GM12891 (cell line): ENCODE measurements at regions not wholly inside any gene's neighbourhood (a gene's known extent, or its start where the extent isn't known, plus 50 kb on each side); places are given as distances from the start of the nearest gene placed in this dataset.

Experiments
- DNase-seq: peaks from one replicate; pipeline ENCODE4 v3.0.0; 2011; ENCODE audit warnings: low spot score; ENCODE audit not compliant: insufficient read length
- FAIRE-seq: peaks from 2 replicates; lab custom pipeline; 2011; peaks lifted over from hg19 to GRCh38; lab: Jason Lieb, UNC
- PAX5 ChIP-seq: IDR thresholded peaks from 2 replicates; pipeline ENCODE4 v1.6.1; 2011; ENCODE audit warnings: low read length, moderate library complexity, mild to moderate bottlenecking; ENCODE audit not compliant: insufficient read depth, severe bottlenecking
- POLR2A ChIP-seq: IDR thresholded peaks from 2 replicates; pipeline ENCODE4 v1.6.1; 2011; ENCODE audit warnings: low read depth, low read length, control low read depth
- POLR2AphosphoS5 ChIP-seq: IDR thresholded peaks from 2 replicates; pipeline ENCODE4 v1.6.1; 2011; ENCODE audit warnings: low read depth, low read length, control low read depth
- POU2F2 ChIP-seq: IDR thresholded peaks from 2 replicates; pipeline ENCODE4 v1.6.1; 2011; ENCODE audit warnings: low read depth, mild to moderate bottlenecking, control low read depth, low read length, moderate library complexity
- SPI1 ChIP-seq: IDR thresholded peaks from 2 replicates; pipeline ENCODE4 v1.6.1; 2011; ENCODE audit warnings: low read depth, low read length, control low read depth
- TAF1 ChIP-seq: IDR thresholded peaks from 2 replicates; pipeline ENCODE4 v1.6.1; 2011; ENCODE audit warnings: low read depth, low read length, control low read depth

GRCh38 chr17:79176792-79177601 lies 102.4 kb downstream of the ENGASE start:
- FAIRE-seq (no peak), DNase-seq (no peak)
- TF ChIP-seq TAF1 (no peak), POU2F2 (no peak), POLR2A (no peak), PAX5 (no peak), SPI1 (no peak), POLR2AphosphoS5 (no peak)

DNA sequence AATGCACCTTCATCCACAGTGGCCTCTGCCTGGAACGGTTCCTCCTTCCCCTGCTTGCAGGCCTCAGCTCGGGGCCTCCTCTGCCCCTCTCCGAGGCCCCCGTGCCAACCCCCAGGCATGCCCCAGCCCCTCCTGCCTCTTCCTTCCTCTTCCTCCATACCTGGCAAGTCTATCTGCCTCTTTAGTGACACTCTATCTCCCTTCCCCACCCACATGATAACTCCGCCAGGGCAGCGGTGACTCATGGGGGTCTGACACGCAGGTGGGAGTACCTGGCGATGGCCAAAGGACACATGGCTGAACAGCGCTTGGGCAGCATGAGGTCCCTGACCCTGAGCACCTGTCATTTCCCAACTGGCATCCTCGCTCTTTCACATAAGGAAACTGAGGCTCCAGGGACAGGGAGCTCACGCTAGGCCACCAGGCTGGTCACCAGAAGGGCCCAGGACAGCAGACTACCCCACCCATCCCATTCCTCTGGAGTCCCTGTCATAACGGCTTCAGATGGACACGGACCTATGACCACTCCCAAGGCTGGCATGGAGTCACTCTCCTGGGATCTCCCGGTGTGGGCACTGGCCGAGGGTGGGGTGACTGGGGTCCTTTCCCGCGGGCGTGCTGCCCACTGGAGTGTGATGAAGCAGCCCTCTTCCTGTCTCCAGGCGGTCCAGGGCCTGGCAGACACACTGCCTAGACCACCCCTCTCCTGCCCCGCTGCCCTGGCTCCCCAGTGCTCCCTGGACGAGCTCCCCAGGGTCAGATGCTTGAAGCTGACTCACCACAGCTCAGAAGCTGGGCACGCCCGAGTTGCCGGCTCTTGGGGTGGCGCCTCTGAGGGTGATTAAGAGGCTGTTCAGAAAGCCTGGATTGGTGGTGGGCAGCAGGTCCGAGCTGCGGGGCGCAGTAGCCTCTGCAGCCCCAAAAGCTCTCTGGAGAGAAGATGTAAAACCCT lies 100.6 kb downstream of the ENGASE start:
- DNase-seq, result no peak
- no peak for FAIRE-seq
- TF ChIP-seq SPI1, result no peak

GRCh38 chr17:79174193-79174765 lies 99.7 kb downstream of the ENGASE start:
- FAIRE-seq (peak; percentile 23), DNase-seq (no peak)
- TF ChIP-seq POLR2A (no peak), PAX5 (no peak), POLR2AphosphoS5 (no peak), SPI1 (no peak), TAF1 (no peak), POU2F2 (no peak)

- DNase-seq (no peak), FAIRE-seq (no peak)
- TF ChIP-seq POLR2A (no peak), PAX5 (no peak), POU2F2 (no peak), POLR2AphosphoS5 (no peak), SPI1 (no peak), TAF1 (no peak)
Observed at GRCh38 chr17:79171188-79171587, 96.6 kb downstream of the ENGASE start.

DNA sequence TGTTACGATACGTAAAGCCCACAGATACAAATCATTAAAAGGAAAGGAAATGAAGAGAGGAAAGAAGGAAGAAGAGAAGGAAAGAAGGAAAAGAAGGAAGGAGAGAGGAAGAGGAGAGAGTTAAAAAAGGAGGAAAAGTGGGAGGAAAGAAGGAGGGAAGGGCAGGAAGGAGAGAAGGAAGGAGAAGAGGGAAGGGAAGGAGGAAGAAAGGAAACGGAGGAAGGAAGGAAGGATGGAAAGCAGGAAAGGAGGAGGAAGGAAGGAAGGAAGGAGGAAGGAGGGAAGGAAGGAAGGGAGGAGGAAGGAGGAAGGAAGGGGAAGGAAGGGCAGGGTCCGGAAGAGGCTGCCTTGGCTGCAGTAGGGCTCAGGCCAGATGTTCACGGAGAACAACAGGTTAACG lies 95.2 kb downstream of the ENGASE start:
- FAIRE-seq (no peak), DNase-seq (no peak)
- no peak for TF ChIP-seq TAF1
- no peak for TF ChIP-seq POLR2AphosphoS5
- TF ChIP-seq POU2F2, result no peak
- no peak for TF ChIP-seq PAX5
- TF ChIP-seq POLR2A, result no peak
- TF ChIP-seq SPI1, result no peak

GRCh38 chr17:79169366-79169765 lies 94.7 kb downstream of the ENGASE start:
- TF ChIP-seq POU2F2 (no peak), POLR2AphosphoS5 (no peak), TAF1 (no peak), POLR2A (no peak)
- no peak for FAIRE-seq
- DNase-seq, result no peak

GRCh38 chr17:79168486-79169055 lies 93.9 kb downstream of the ENGASE start:
- FAIRE-seq (no peak), DNase-seq (no peak)
- TF ChIP-seq PAX5, result no peak
- no peak for TF ChIP-seq POU2F2
- no peak for TF ChIP-seq POLR2A
- no peak for TF ChIP-seq SPI1
- no peak for TF ChIP-seq TAF1
- TF ChIP-seq POLR2AphosphoS5, result no peak

- TF ChIP-seq POLR2A (no peak), SPI1 (no peak), POU2F2 (no peak), TAF1 (no peak), POLR2AphosphoS5 (no peak), PAX5 (no peak)
- FAIRE-seq, result no peak
Observed at GRCh38 chr17:79167486-79167885, 92.9 kb downstream of the ENGASE start.

DNA sequence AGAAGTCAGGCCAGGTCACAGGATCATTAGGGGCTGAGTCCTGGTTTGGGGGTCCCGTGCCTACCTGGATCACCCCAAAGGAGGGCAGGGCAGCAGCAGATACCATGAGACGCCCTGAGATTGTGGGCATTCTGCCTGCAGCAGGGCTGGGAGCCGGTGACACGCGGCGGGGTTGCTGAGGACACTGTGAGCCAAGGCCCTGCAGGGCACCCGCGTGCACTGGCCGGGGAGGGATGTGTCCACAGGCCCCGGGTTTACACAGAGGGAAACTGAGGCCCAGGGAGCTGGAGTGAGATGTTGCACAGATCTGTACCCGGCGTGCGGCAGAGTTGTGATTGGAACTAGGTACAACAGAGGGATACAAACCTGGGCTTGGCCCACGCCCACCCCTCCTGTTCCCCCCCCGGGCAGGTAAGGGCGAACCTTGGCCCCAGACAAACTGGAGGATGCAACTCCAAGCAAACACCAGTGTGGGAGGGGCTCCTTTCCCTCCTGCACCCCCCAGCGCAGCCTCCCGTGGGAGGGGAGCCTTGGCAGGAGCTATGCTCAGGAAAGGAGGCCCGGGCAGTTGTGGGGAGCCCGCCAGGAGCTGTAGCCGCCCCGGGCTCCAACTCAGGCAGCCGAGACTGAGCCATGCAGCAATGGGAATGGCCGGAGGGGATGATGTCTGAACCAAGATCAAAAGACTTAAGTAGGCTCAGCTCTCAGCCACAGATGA lies 91.3 kb downstream of the ENGASE start:
- no peak for DNase-seq
- no peak for FAIRE-seq
- TF ChIP-seq TAF1, result no peak
- TF ChIP-seq POLR2AphosphoS5, result no peak
- no peak for TF ChIP-seq POLR2A
- no peak for TF ChIP-seq PAX5
- TF ChIP-seq SPI1, result no peak
- TF ChIP-seq POU2F2, result no peak

More at GRCh38 chr17:79167486-79167885, 92.9 kb downstream of the ENGASE start:
- no peak for DNase-seq
